DND-41 (cell line): ENCODE measurements at regions not wholly inside any gene's neighbourhood (a gene's known extent, or its start where the extent isn't known, plus 50 kb on each side); places are given as distances from the start of the nearest gene placed in this dataset.

Experiments
- ATAC-seq: fragments of 200-7000 bp; cut with Tn5 transposase; 3 replicates; pipeline ENCODE4 v1.9.1; 2021; ENCODE audit warnings: low read depth; ENCODE audit not compliant: insufficient read depth
- DNase-seq: peaks from one replicate; pipeline ENCODE4 v3.0.0-alpha.2; 2020
- H2AFZ ChIP-seq: 2 replicates; pipeline ENCODE4 v1.6.0; 2012; ENCODE audit warnings: low read depth, low read length
- H3K27ac ChIP-seq: 2 replicates; pipeline ENCODE4 v1.5.1; 2012; ENCODE audit warnings: low read length, inconsistent platforms
- H3K27me3 ChIP-seq: fragments of 200-600 bp; sonication (generic); 2 replicates; pipeline ENCODE4 v1.6.0; 2012; ENCODE audit warnings: low read length, mild to moderate bottlenecking, inconsistent platforms; ENCODE audit not compliant: insufficient read depth, poor library complexity
- H3K36me3 ChIP-seq: 2 replicates; pipeline ENCODE4 v1.5.1; 2012; ENCODE audit warnings: low read length, inconsistent platforms; ENCODE audit not compliant: insufficient read depth
- H3K4me1 ChIP-seq: 2 replicates; pipeline ENCODE4 v1.5.1; 2012; ENCODE audit warnings: mild to moderate bottlenecking, low read length; ENCODE audit not compliant: insufficient read depth
- H3K4me2 ChIP-seq: 2 replicates; pipeline ENCODE4 v1.6.0; 2012; ENCODE audit warnings: mild to moderate bottlenecking, moderate library complexity, low read length, inconsistent platforms; ENCODE audit not compliant: insufficient read depth
- H3K4me3 ChIP-seq, 2 experiments: fragments of 200-600 bp in 1 of 2; shearing (Covaris generic) in 1 of 2; 2 replicates each; pipeline ENCODE4 v1.5.1; 2012 to 2016; ENCODE audit warnings: inconsistent platforms in 2 of 2, low read length in 2 of 2, mild to moderate bottlenecking in 2 of 2, low read depth in 1 of 2, moderate library complexity in 1 of 2
- H3K79me2 ChIP-seq: 2 replicates; pipeline ENCODE4 v1.6.0; 2012; ENCODE audit warnings: low read length, inconsistent platforms; ENCODE audit not compliant: insufficient read depth
- H3K9ac ChIP-seq: 2 replicates; pipeline ENCODE4 v1.6.0; 2012; ENCODE audit warnings: low read depth, mild to moderate bottlenecking, inconsistent platforms, low read length, moderate library complexity
- H3K9me3 ChIP-seq: 2 replicates; pipeline ENCODE4 v1.5.1; 2012; ENCODE audit warnings: low read length, moderate library complexity, mild to moderate bottlenecking, inconsistent platforms; ENCODE audit not compliant: insufficient read depth, severe bottlenecking
- H4K20me1 ChIP-seq: 2 replicates; pipeline ENCODE4 v1.6.0; 2012; ENCODE audit warnings: low read length; ENCODE audit not compliant: insufficient read depth
- CTCF ChIP-seq: IDR thresholded peaks from 2 replicates; pipeline ENCODE4 v1.5.1; 2012; ENCODE audit warnings: borderline replicate concordance, low read length, moderate library complexity, mild to moderate bottlenecking; ENCODE audit not compliant: poor library complexity, severe bottlenecking; ENCODE audit errors: extremely low read depth
- EZH2 ChIP-seq: IDR thresholded peaks from 3 replicates; pipeline ENCODE4 v1.6.1; 2012; ENCODE audit warnings: borderline replicate concordance, low read depth, mild to moderate bottlenecking, moderate library complexity, low read length, inconsistent platforms; ENCODE audit not compliant: severe bottlenecking

DNA sequence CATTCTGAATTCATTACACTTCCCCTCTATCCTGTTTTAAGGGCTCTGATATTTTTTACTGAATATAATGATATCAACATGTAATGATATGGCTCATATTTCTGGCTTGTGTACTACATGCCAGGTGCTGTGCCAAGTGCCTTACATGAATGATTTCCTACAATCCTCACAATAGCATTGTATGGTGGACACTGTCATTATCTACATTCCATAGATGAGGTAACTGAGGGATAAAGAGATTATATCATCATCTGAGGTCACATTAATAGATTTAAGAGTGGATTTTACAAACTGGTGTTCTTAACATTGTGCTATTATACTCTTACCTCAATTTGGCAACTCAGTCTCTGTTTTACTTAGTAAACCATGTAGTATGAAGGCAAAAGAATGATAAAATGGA, 502.0 kb downstream of the LIG4 start:
- Histone ChIP-seq H3K27ac (no peak overlapping the region), H3K27me3 (no peaks in the 10 kb centered on the region), H2AFZ (no peak overlapping the region), H3K9me3 (no peaks in the 10 kb centered on the region), H3K4me1 (no peaks in the 10 kb centered on the region), H3K9ac (no peak overlapping the region), H3K4me3 (no peak overlapping the region), H3K4me2 (no peak overlapping the region), H4K20me1 (no peaks in the 10 kb centered on the region), H3K79me2 (no peaks in the 10 kb centered on the region), H3K36me3 (no peaks in the 10 kb centered on the region)
- DNase-seq = no peak
- TF ChIP-seq EZH2 (no peak), CTCF (no peak)
- no peak for ATAC-seq

DNA sequence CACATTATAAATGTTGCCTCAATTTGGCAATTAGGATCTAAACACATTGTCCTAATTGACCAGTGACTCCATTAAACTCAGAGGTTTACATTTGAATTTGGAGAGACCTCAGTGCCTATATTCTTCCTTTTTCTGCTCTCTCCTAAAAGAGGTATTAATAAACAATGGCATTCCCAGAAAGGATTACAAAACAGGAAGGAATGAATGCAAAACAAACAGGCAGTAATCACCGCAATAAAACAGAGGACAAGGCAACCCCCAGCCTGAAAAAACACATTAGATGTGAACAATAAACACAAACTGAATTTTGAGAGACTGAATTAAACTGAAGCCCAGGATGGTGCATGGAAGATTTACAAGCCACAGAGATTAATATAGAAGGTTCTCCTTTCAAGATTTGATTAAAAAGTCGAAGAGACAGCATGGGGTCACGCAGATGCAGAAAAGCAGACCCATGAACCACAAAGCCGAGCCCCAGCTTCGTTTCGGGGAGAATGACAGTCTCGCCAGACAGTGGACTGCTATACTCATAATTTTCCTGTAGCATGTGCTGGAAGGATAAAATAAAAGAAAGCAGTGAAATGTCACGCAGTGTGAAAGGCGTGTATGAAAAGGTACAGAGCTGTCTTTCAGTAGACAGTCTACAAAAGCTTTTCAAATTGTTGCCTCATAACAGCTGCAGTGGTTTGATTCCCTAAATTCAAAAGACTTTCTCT, 503.0 kb downstream of the LIG4 start:
- Histone ChIP-seq H3K36me3 (no peaks in the 10 kb centered on the region), H3K27me3 (no peaks in the 10 kb centered on the region), H4K20me1 (no peaks in the 10 kb centered on the region), H3K4me2 (no peak overlapping the region), H3K9ac (no peak overlapping the region), H3K4me1 (no peaks in the 10 kb centered on the region), H3K4me3 (no peak overlapping the region), H3K9me3 (no peaks in the 10 kb centered on the region), H3K27ac (no peak overlapping the region), H2AFZ (no peak overlapping the region), H3K79me2 (no peaks in the 10 kb centered on the region)
- TF ChIP-seq CTCF (no peak), EZH2 (no peak)
- no peak for ATAC-seq
- no peak for DNase-seq

DNA sequence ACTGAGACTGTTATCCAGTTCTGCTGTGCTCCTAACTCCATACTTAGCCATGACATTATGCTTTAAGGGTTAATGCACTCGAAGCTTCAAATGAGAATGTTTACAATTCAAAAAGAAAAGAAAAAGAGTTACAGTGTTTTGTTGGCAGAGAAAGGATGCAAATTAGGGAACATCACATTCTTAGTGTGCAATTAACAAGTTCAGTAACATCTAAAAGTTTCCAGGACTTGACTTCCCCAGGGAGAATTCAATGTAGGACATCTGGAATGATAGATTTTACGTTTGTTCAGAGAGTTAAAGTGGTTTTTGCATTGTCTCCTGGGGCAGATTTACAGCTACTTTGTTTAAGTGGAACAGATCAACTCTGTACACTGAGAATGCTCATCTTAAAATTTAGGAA, 525.2 kb downstream of the LIG4 start:
- Histone ChIP-seq H3K79me2 (no peaks in the 10 kb centered on the region), H2AFZ (no peak overlapping the region), H3K36me3 (no peaks in the 10 kb centered on the region), H3K4me3 (no peak overlapping the region), H3K27ac (no peak overlapping the region), H3K9me3 (no peaks in the 10 kb centered on the region), H4K20me1 (no peaks in the 10 kb centered on the region), H3K4me2 (no peak overlapping the region), H3K9ac (no peak overlapping the region), H3K4me1 (no peaks in the 10 kb centered on the region), H3K27me3 (no peaks in the 10 kb centered on the region)
- DNase-seq (no peak), ATAC-seq (no peak)
- no peak for TF ChIP-seq CTCF
